ENCODE measurements at regions not wholly inside any gene's neighbourhood (a gene's known extent, or its start where the extent isn't known, plus 50 kb on each side); places are given as distances from the start of the nearest gene placed in this dataset.

DNA sequence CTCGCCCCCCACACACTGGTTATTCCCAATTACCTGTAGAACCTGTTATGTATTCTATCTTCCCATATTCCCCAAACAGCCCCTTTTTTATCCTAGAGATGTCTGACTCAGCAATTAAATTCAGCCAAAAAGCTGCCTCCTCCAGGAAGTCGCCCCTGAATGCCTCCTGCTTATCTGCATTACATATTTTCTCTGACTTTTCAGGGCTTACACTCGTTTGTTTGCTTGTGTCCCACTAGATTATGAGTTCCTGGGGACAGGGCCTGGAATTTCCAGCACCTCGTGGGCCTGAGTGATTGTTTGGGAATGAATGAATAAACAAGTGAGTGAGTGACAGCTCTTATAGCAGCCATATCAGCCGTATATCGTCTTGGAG is 99.3 kb upstream of the RFLNA start:
- POLR2A ChIA-PET: interaction anchor here (0.6 kb wide), 1 partner anchor 164 kb away, joined by 14 read pairs; no protein-coding TSS in a partner anchor
- Histone ChIP-seq H3K27ac (ENCODE audit: low read length) (no peak overlapping the region), H3K9me3 (ENCODE audit: control insufficient read depth, insufficient read depth, low read depth, low read length) (no peaks in the 10 kb centered on the region), H3K4me3 (ENCODE audit: low read depth in 2 of 2, low read length in 2 of 2) (no peak overlapping the region), H3K4me1 (ENCODE audit: control insufficient read depth, insufficient read depth, low read length) (peaks cover 5% of the 10 kb centered on the region; the same call in 1 of the 2 replicates), H3K27me3 (ENCODE audit: control insufficient read depth, insufficient read depth, low read length) (no peaks in the 10 kb centered on the region), H3K36me3 (ENCODE audit: control insufficient read depth, insufficient read depth, low read length) (no peaks in the 10 kb centered on the region)
- DNase-seq (ENCODE audit: low read depth, low spot score) (no peak), ATAC-seq (no peak)
- intact Hi-C loops (cut with micrococcal nuclease; ENCODE audit: unreplicated experiment) (no loop called here), in situ Hi-C loops (cut with HindIII; ENCODE audit: low pct_unique_long_range_greater_than_20kb, low sequenced_read_pairs) (no loop called here)
- BruUV-seq (replicated peaks): no TSS peak
- CTCF ChIA-PET: interaction anchor here (0.7 kb wide), 1 partner anchor 141 kb away, joined by 5 read pairs; no protein-coding TSS in a partner anchor
- TF ChIP-seq SIN3A (IDR thresholded peaks at IDR 0.05; ENCODE audit: borderline replicate concordance, insufficient read depth, low read depth, low read length) (no peak), TCF7L2 (IDR thresholded peaks at IDR 0.05; ENCODE audit: low read depth, low read length) (no peak), POLR2AphosphoS5 (IDR thresholded peaks at IDR 0.05; ENCODE audit: low read depth, low read length) (no peak)
- TF ChIP-seq, protein P1, sequence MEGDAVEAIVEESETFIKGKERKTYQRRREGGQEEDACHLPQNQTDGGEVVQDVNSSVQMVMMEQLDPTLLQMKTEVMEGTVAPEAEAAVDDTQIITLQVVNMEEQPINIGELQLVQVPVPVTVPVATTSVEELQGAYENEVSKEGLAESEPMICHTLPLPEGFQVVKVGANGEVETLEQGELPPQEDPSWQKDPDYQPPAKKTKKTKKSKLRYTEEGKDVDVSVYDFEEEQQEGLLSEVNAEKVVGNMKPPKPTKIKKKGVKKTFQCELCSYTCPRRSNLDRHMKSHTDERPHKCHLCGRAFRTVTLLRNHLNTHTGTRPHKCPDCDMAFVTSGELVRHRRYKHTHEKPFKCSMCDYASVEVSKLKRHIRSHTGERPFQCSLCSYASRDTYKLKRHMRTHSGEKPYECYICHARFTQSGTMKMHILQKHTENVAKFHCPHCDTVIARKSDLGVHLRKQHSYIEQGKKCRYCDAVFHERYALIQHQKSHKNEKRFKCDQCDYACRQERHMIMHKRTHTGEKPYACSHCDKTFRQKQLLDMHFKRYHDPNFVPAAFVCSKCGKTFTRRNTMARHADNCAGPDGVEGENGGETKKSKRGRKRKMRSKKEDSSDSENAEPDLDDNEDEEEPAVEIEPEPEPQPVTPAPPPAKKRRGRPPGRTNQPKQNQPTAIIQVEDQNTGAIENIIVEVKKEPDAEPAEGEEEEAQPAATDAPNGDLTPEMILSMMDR (IDR thresholded peaks at IDR 0.05): no peak
- TF ChIP-seq, protein P2, sequence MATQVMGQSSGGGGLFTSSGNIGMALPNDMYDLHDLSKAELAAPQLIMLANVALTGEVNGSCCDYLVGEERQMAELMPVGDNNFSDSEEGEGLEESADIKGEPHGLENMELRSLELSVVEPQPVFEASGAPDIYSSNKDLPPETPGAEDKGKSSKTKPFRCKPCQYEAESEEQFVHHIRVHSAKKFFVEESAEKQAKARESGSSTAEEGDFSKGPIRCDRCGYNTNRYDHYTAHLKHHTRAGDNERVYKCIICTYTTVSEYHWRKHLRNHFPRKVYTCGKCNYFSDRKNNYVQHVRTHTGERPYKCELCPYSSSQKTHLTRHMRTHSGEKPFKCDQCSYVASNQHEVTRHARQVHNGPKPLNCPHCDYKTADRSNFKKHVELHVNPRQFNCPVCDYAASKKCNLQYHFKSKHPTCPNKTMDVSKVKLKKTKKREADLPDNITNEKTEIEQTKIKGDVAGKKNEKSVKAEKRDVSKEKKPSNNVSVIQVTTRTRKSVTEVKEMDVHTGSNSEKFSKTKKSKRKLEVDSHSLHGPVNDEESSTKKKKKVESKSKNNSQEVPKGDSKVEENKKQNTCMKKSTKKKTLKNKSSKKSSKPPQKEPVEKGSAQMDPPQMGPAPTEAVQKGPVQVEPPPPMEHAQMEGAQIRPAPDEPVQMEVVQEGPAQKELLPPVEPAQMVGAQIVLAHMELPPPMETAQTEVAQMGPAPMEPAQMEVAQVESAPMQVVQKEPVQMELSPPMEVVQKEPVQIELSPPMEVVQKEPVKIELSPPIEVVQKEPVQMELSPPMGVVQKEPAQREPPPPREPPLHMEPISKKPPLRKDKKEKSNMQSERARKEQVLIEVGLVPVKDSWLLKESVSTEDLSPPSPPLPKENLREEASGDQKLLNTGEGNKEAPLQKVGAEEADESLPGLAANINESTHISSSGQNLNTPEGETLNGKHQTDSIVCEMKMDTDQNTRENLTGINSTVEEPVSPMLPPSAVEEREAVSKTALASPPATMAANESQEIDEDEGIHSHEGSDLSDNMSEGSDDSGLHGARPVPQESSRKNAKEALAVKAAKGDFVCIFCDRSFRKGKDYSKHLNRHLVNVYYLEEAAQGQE (IDR thresholded peaks at IDR 0.05; ENCODE audit: insufficient read depth in 1 of 2, low read depth in 2 of 2, low read length in 1 of 2): no peak

DNA sequence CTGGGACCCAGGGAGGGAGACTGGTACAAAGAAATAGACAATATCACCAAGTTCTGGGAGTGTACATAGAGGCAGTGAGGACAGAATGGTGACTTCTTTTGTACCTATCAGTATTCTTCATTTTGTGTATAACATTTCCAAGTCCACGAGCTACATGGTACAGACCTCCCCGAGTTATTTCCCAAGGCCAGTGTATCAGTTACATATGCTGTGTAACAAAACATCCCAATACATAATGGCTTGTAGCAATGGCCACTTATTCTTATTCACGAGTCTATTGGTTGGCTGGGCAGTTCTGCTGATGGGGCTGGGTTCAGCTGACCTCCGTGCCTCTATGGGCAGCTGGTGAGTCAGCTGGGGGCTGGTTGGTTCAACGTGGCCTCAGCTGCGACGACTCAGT is 98.7 kb upstream of the RFLNA start:
- no TSS peak for BruUV-seq (replicated peaks)
- no peak for TF ChIP-seq TCF7L2 (IDR thresholded peaks at IDR 0.05; ENCODE audit: low read depth, low read length)
- in situ Hi-C loops (cut with HindIII; ENCODE audit: low pct_unique_long_range_greater_than_20kb, low sequenced_read_pairs) (no loop called here), intact Hi-C loops (cut with micrococcal nuclease; ENCODE audit: unreplicated experiment) (no loop called here)
- H3K4me3 ChIP-seq (ENCODE audit: low read depth in 2 of 2, low read length in 2 of 2): no peak overlapping the region
- H3K9me3 ChIP-seq (ENCODE audit: control insufficient read depth, insufficient read depth, low read depth, low read length): no peaks in the 10 kb centered on the region
- H3K4me1 ChIP-seq (ENCODE audit: control insufficient read depth, insufficient read depth, low read length): peaks cover 5% of the 10 kb centered on the region; the same call in 1 of the 2 replicates
- H3K36me3 ChIP-seq (ENCODE audit: control insufficient read depth, insufficient read depth, low read length): no peaks in the 10 kb centered on the region
- CTCF ChIA-PET: no interaction called here
- POLR2A ChIA-PET: no interaction called here
- H3K27ac ChIP-seq (ENCODE audit: low read length): no peak overlapping the region
- H3K27me3 ChIP-seq (ENCODE audit: control insufficient read depth, insufficient read depth, low read length): no peaks in the 10 kb centered on the region
- DNase-seq (ENCODE audit: low read depth, low spot score): no peak
- no peak for ATAC-seq

DNA sequence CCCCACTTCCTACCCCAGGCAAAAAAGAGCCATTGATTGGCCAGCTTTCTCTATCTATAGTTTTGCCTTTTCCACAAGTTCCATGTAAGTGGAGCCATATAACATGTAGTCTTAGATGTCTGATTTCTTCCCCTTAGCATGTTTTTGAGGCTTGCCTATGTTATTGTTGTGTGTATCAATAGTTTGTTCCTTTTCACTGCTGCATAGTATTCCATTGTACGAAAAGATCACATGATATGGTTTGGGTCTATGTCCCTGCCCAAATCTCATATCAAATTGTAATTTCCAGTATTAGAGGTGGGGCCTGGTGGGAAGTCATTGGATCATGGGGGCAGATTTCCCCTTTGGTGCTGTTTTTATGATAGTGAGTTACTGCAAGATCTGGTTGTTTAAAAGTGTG is 93.6 kb upstream of the RFLNA start:
- ATAC-seq: no peak
- H3K27me3 ChIP-seq (ENCODE audit: control insufficient read depth, insufficient read depth, low read length): no peaks in the 10 kb centered on the region
- no peak overlapping the region for H3K4me3 ChIP-seq (ENCODE audit: low read depth in 2 of 2, low read length in 2 of 2)
- H3K4me1 ChIP-seq (ENCODE audit: control insufficient read depth, insufficient read depth, low read length): no peaks in the 10 kb centered on the region
- ChIA-PET CTCF (no interaction called here), POLR2A (no interaction called here)
- peaks cover 6% of the 10 kb centered on the region; the same call in 1 of the 2 replicates for H3K9me3 ChIP-seq (ENCODE audit: control insufficient read depth, insufficient read depth, low read depth, low read length)
- BruUV-seq (replicated peaks): no TSS peak
- TF ChIP-seq, protein P2 (IDR thresholded peaks at IDR 0.05; ENCODE audit: insufficient read depth in 1 of 2, low read depth in 2 of 2, low read length in 1 of 2): no peak
- TF ChIP-seq TCF7L2 (IDR thresholded peaks at IDR 0.05; ENCODE audit: low read depth, low read length) (no peak), POLR2AphosphoS5 (IDR thresholded peaks at IDR 0.05; ENCODE audit: low read depth, low read length) (no peak), SIN3A (IDR thresholded peaks at IDR 0.05; ENCODE audit: borderline replicate concordance, insufficient read depth, low read depth, low read length) (no peak)
- TF ChIP-seq, protein P1 (IDR thresholded peaks at IDR 0.05): no peak
- intact Hi-C loops (cut with micrococcal nuclease; ENCODE audit: unreplicated experiment) (no loop called here), in situ Hi-C loops (cut with HindIII; ENCODE audit: low pct_unique_long_range_greater_than_20kb, low sequenced_read_pairs) (no loop called here)
- DNase-seq (ENCODE audit: low read depth, low spot score): no peak
- H3K36me3 ChIP-seq (ENCODE audit: control insufficient read depth, insufficient read depth, low read length): no peaks in the 10 kb centered on the region
- no peak overlapping the region for H3K27ac ChIP-seq (ENCODE audit: low read length)

Data from Panc1 (cell line).